IMR-90 (cell line): ENCODE measurements at regions not wholly inside any gene's neighbourhood (a gene's known extent, or its start where the extent isn't known, plus 50 kb on each side); places are given as distances from the start of the nearest gene placed in this dataset.

ENCODE experiments used
- MAFK ChIP-seq: IDR thresholded peaks from 2 replicates; pipeline ENCODE4 v1.6.1; 2012; ENCODE audit warnings: low read depth, low read length, improper control_type of control experiment
- MAZ ChIP-seq: IDR thresholded peaks from 2 replicates; pipeline ENCODE4 v1.6.1; 2012; ENCODE audit warnings: low read depth, mild to moderate bottlenecking, low read length, improper control_type of control experiment, moderate library complexity, borderline replicate concordance
- MXI1 ChIP-seq: IDR thresholded peaks from 2 replicates; pipeline ENCODE4 v1.6.1; 2012; ENCODE audit warnings: low read depth, mild to moderate bottlenecking, low read length, moderate library complexity, borderline replicate concordance
- POLR2A ChIP-seq: IDR thresholded peaks from 2 replicates; pipeline ENCODE4 v1.6.1; 2012; ENCODE audit warnings: mild to moderate bottlenecking, low read depth, low read length
- RCOR1 ChIP-seq: IDR thresholded peaks from 2 replicates; pipeline ENCODE4 v1.6.1; 2012; ENCODE audit warnings: mild to moderate bottlenecking, low read length, improper control_type of control experiment; ENCODE audit not compliant: insufficient replicate concordance
- SMC3 ChIP-seq: fragments of 150-350 bp; IDR thresholded peaks from 2 replicates; pipeline ENCODE4 v1.6.1; 2016; ENCODE audit warnings: low read depth, mild to moderate bottlenecking, antibody characterized with exemption, low read length, moderate library complexity
- TF ChIP-seq, protein P1 (sequence below): conservative IDR thresholded peaks from 2 replicates; pipeline ENCODE4 v1.5.1; 2012; ENCODE audit warnings: mild to moderate bottlenecking, low read depth, low read length, improper control_type of control experiment
- TF ChIP-seq, protein P2 (sequence below): fragments of 150-350 bp; IDR thresholded peaks from 2 replicates; pipeline ENCODE4 v1.6.1; 2017; ENCODE audit warnings: mild to moderate bottlenecking, antibody characterized with exemption, low read length, low read depth

DNA sequence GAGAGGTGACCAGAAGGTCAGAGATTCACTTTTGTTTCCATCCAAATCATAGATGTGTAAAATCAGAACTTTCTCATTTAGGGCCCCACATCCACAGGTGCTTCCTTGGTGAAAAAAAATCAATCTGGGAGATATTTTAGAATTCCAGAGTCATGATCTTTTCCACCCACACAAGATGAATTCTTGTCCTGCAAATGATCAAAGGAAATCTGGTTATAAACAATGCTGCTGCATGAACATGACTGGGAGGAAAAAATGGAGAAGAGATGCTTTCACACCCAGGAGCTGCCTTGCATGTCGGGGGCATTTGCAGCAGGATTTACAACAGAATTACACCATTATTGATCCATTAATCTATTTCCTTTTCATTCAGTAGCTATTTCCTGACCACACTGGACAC is 106.5 kb upstream of the TMEM72 start:
- TF ChIP-seq, protein P1, sequence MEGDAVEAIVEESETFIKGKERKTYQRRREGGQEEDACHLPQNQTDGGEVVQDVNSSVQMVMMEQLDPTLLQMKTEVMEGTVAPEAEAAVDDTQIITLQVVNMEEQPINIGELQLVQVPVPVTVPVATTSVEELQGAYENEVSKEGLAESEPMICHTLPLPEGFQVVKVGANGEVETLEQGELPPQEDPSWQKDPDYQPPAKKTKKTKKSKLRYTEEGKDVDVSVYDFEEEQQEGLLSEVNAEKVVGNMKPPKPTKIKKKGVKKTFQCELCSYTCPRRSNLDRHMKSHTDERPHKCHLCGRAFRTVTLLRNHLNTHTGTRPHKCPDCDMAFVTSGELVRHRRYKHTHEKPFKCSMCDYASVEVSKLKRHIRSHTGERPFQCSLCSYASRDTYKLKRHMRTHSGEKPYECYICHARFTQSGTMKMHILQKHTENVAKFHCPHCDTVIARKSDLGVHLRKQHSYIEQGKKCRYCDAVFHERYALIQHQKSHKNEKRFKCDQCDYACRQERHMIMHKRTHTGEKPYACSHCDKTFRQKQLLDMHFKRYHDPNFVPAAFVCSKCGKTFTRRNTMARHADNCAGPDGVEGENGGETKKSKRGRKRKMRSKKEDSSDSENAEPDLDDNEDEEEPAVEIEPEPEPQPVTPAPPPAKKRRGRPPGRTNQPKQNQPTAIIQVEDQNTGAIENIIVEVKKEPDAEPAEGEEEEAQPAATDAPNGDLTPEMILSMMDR: no peak
- no peak for TF ChIP-seq POLR2A
- TF ChIP-seq RCOR1: no peak
- TF ChIP-seq, protein P2, sequence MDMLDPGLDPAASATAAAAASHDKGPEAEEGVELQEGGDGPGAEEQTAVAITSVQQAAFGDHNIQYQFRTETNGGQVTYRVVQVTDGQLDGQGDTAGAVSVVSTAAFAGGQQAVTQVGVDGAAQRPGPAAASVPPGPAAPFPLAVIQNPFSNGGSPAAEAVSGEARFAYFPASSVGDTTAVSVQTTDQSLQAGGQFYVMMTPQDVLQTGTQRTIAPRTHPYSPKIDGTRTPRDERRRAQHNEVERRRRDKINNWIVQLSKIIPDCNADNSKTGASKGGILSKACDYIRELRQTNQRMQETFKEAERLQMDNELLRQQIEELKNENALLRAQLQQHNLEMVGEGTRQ: no peak
- TF ChIP-seq MAZ: no peak
- TF ChIP-seq MXI1: no peak
- no peak for TF ChIP-seq MAFK
- TF ChIP-seq SMC3: no peak
